ENCODE measurements at regions not wholly inside any gene's neighbourhood (a gene's known extent, or its start where the extent isn't known, plus 50 kb on each side); places are given as distances from the start of the nearest gene placed in this dataset.
"Not testable (repeated sequence)": the region's sequence is repeated elsewhere in the genome, so short reads cannot be mapped to it uniquely, and the experiment has no call there.

- DNase-seq, result no peak
- Histone ChIP-seq H3K4me1 (no peaks in the 10 kb centered on the region), H3K27me3 (no peaks in the 10 kb centered on the region), H3K9me3 (no peaks in the 10 kb centered on the region), H3K36me3 (no peaks in the 10 kb centered on the region), H3K27ac (no peak overlapping the region), H3K9ac (ENCODE audit: low read depth in 2 of 2, low read length in 2 of 2) (no peak overlapping the region), H3K4me3 (no peak overlapping the region)
- intact Hi-C loops (cut with DNase I), result no loop called here
- no peak for TF ChIP-seq CTCF (IDR thresholded peaks at IDR 0.05)
These were observed 1077.1 kb downstream of the TYW1 start for GRCh38 chr7:68073701-68074100.

- no peak for DNase-seq
- Histone ChIP-seq H3K9me3 (no peaks in the 10 kb centered on the region), H3K27me3 (no peaks in the 10 kb centered on the region), H3K4me1 (no peaks in the 10 kb centered on the region), H3K27ac (no peak overlapping the region), H3K4me3 (no peak overlapping the region), H3K36me3 (no peaks in the 10 kb centered on the region), H3K9ac (ENCODE audit: low read depth in 2 of 2, low read length in 2 of 2) (no peak overlapping the region)
- no peak for TF ChIP-seq CTCF (IDR thresholded peaks at IDR 0.05)
- intact Hi-C loops (cut with DNase I), result no loop called here
These were observed 1077.6 kb downstream of the TYW1 start for GRCh38 chr7:68074242-68074641.

GRCh38 chr7:68078157-68078710 is 1081.6 kb downstream of the TYW1 start:
- intact Hi-C loops (cut with DNase I), result no loop called here
- H3K27me3 ChIP-seq, result no peaks in the 10 kb centered on the region
- no peak overlapping the region for H3K27ac ChIP-seq
- H3K9ac ChIP-seq (ENCODE audit: low read depth in 2 of 2, low read length in 2 of 2), result no peak overlapping the region
- H3K36me3 ChIP-seq, result no peaks in the 10 kb centered on the region
- H3K4me3 ChIP-seq, result no peak overlapping the region
- no peak for TF ChIP-seq CTCF (IDR thresholded peaks at IDR 0.05)
- no peaks in the 10 kb centered on the region for H3K9me3 ChIP-seq
- no peak for DNase-seq
- no peaks in the 10 kb centered on the region for H3K4me1 ChIP-seq

- H3K27ac ChIP-seq; intact Hi-C loops (cut with DNase I); H3K9me3 ChIP-seq; H3K27me3 ChIP-seq; H3K4me3 ChIP-seq; DNase-seq; H3K9ac ChIP-seq (ENCODE audit: low read depth in 2 of 2, low read length in 2 of 2); H3K4me1 ChIP-seq; H3K36me3 ChIP-seq: not testable (repeated sequence)
These were observed 1085.7 kb downstream of the TYW1 start for GRCh38 chr7:68082066-68082960.

- H3K4me1 ChIP-seq; H3K36me3 ChIP-seq; intact Hi-C loops (cut with DNase I); DNase-seq; H3K9ac ChIP-seq (ENCODE audit: low read depth in 2 of 2, low read length in 2 of 2); H3K27me3 ChIP-seq; H3K9me3 ChIP-seq; H3K27ac ChIP-seq; H3K4me3 ChIP-seq: not testable (repeated sequence)
These were observed 1086.5 kb downstream of the TYW1 start for GRCh38 chr7:68082961-68083657.

- H3K9me3 ChIP-seq, result no peaks in the 10 kb centered on the region
- H3K27ac ChIP-seq, result no peak overlapping the region
- TF ChIP-seq CTCF (IDR thresholded peaks at IDR 0.05), result no peak
- intact Hi-C loops (cut with DNase I), result no loop called here
- no peak overlapping the region for H3K4me3 ChIP-seq
- no peaks in the 10 kb centered on the region for H3K27me3 ChIP-seq
- no peaks in the 10 kb centered on the region for H3K36me3 ChIP-seq
- no peak for DNase-seq
- H3K9ac ChIP-seq (ENCODE audit: low read depth in 2 of 2, low read length in 2 of 2), result no peak overlapping the region
- H3K4me1 ChIP-seq, result no peaks in the 10 kb centered on the region
These were observed 1090.8 kb downstream of the TYW1 start for GRCh38 chr7:68087401-68087800.

Data from colonic mucosa (tissue), 4 donors.